ENCODE measurements at regions not wholly inside any gene's neighbourhood (a gene's known extent, or its start where the extent isn't known, plus 50 kb on each side); places are given as distances from the start of the nearest gene placed in this dataset.

- no peak overlapping the region for H3K27ac Mint-ChIP-seq (ENCODE audit: unreplicated experiment)
- no peak overlapping the region for H3K4me3 Mint-ChIP-seq (ENCODE audit: unreplicated experiment)
- Histone ChIP-seq H3K9me3 (ENCODE audit: insufficient read depth, low read depth, low read length) (no peaks in the 10 kb centered on the region), H3K27ac (ENCODE audit: low read depth, low read length) (no peak overlapping the region), H2AFZ (ENCODE audit: low read depth, low read length) (no peak overlapping the region), H3K79me2 (ENCODE audit: insufficient read depth, low read length) (no peaks in the 10 kb centered on the region), H3K4me2 (ENCODE audit: low read length) (no peak overlapping the region), H3K27me3 (ENCODE audit: insufficient read depth, low read length) (peaks cover 26% of the 10 kb centered on the region), H4K20me1 (ENCODE audit: insufficient read depth, low read length) (no peaks in the 10 kb centered on the region), H3K9ac (ENCODE audit: low read length) (no peak overlapping the region), H3K4me3 (ENCODE audit: insufficient read depth, low read depth, low read length) (no peak overlapping the region), H3K36me3 (ENCODE audit: insufficient read depth, low read length) (no peaks in the 10 kb centered on the region), H3K4me1 (ENCODE audit: insufficient read depth, low read length) (no peaks in the 10 kb centered on the region)
- H3K27me3 Mint-ChIP-seq (ENCODE audit: low read depth, unreplicated experiment), result peaks cover 79% of the 10 kb centered on the region
- H3K36me3 Mint-ChIP-seq (ENCODE audit: low read depth, unreplicated experiment), result no peaks in the 10 kb centered on the region
- H3K4me1 Mint-ChIP-seq (ENCODE audit: low read depth, unreplicated experiment), result peaks cover 1% of the 10 kb centered on the region
- no peak for DNase-seq (ENCODE audit: low read depth)
- TF ChIP-seq CTCF (IDR thresholded peaks at IDR 0.05; ENCODE audit: insufficient read depth, low read depth, low read length) (no peak), EZH2 (IDR thresholded peaks at IDR 0.05; ENCODE audit: insufficient read depth, low read length) (no peak)
- no peaks in the 10 kb centered on the region for H3K9me3 Mint-ChIP-seq (ENCODE audit: unreplicated experiment)
- FAIRE-seq, result no peak
Measured at GRCh38 chr11:119488256-119488995, 65.5 kb upstream of the THY1 start.

- Mint-ChIP-seq H3K4me1 (ENCODE audit: low read depth, unreplicated experiment) (peaks cover 1% of the 10 kb centered on the region), H3K9me3 (ENCODE audit: unreplicated experiment) (no peaks in the 10 kb centered on the region), H3K36me3 (ENCODE audit: low read depth, unreplicated experiment) (no peaks in the 10 kb centered on the region), H3K4me3 (ENCODE audit: unreplicated experiment) (no peak overlapping the region), H3K27ac (ENCODE audit: unreplicated experiment) (no peak overlapping the region), H3K27me3 (ENCODE audit: low read depth, unreplicated experiment) (peaks cover 84% of the 10 kb centered on the region)
- no peak overlapping the region for H3K4me2 ChIP-seq (ENCODE audit: low read length)
- H3K4me3 ChIP-seq (ENCODE audit: insufficient read depth, low read depth, low read length), result no peak overlapping the region
- FAIRE-seq, result no peak
- TF ChIP-seq CTCF (IDR thresholded peaks at IDR 0.05; ENCODE audit: insufficient read depth, low read depth, low read length) (no peak), EZH2 (IDR thresholded peaks at IDR 0.05; ENCODE audit: insufficient read depth, low read length) (no peak)
- no peaks in the 10 kb centered on the region for H3K9me3 ChIP-seq (ENCODE audit: insufficient read depth, low read depth, low read length)
- H2AFZ ChIP-seq (ENCODE audit: low read depth, low read length), result no peak overlapping the region
- no peaks in the 10 kb centered on the region for H4K20me1 ChIP-seq (ENCODE audit: insufficient read depth, low read length)
- H3K4me1 ChIP-seq (ENCODE audit: insufficient read depth, low read length), result no peaks in the 10 kb centered on the region
- no peak overlapping the region for H3K27ac ChIP-seq (ENCODE audit: low read depth, low read length)
- no peaks in the 10 kb centered on the region for H3K36me3 ChIP-seq (ENCODE audit: insufficient read depth, low read length)
- peaks cover 31% of the 10 kb centered on the region for H3K27me3 ChIP-seq (ENCODE audit: insufficient read depth, low read length)
- no peak overlapping the region for H3K9ac ChIP-seq (ENCODE audit: low read length)
- H3K79me2 ChIP-seq (ENCODE audit: insufficient read depth, low read length), result no peaks in the 10 kb centered on the region
- no peak for DNase-seq (ENCODE audit: low read depth)
Measured at GRCh38 chr11:119486691-119487259, 63.8 kb upstream of the THY1 start.

GRCh38 chr11:119486016-119486415 lies 63.0 kb upstream of the THY1 start:
- Histone ChIP-seq H3K4me1 (ENCODE audit: insufficient read depth, low read length) (peaks cover 2% of the 10 kb centered on the region), H2AFZ (ENCODE audit: low read depth, low read length) (no peak overlapping the region), H3K4me3 (ENCODE audit: insufficient read depth, low read depth, low read length) (no peak overlapping the region), H3K9me3 (ENCODE audit: insufficient read depth, low read depth, low read length) (no peaks in the 10 kb centered on the region), H3K4me2 (ENCODE audit: low read length) (no peak overlapping the region), H3K27me3 (ENCODE audit: insufficient read depth, low read length) (peaks cover 31% of the 10 kb centered on the region), H3K9ac (ENCODE audit: low read length) (no peak overlapping the region), H3K79me2 (ENCODE audit: insufficient read depth, low read length) (no peaks in the 10 kb centered on the region), H3K27ac (ENCODE audit: low read depth, low read length) (no peak overlapping the region), H3K36me3 (ENCODE audit: insufficient read depth, low read length) (no peaks in the 10 kb centered on the region), H4K20me1 (ENCODE audit: insufficient read depth, low read length) (no peaks in the 10 kb centered on the region)
- FAIRE-seq (no peak), DNase-seq (ENCODE audit: low read depth) (no peak)
- Mint-ChIP-seq H3K27me3 (ENCODE audit: low read depth, unreplicated experiment) (peaks cover 83% of the 10 kb centered on the region), H3K9me3 (ENCODE audit: unreplicated experiment) (no peaks in the 10 kb centered on the region), H3K4me3 (ENCODE audit: unreplicated experiment) (no peak overlapping the region), H3K27ac (ENCODE audit: unreplicated experiment) (no peak overlapping the region), H3K4me1 (ENCODE audit: low read depth, unreplicated experiment) (peaks cover 4% of the 10 kb centered on the region), H3K36me3 (ENCODE audit: low read depth, unreplicated experiment) (no peaks in the 10 kb centered on the region)
- TF ChIP-seq CTCF (IDR thresholded peaks at IDR 0.05; ENCODE audit: insufficient read depth, low read depth, low read length) (no peak), EZH2 (IDR thresholded peaks at IDR 0.05; ENCODE audit: insufficient read depth, low read length) (no peak)
